Tibial nerve (tissue), 3 donors: ENCODE measurements at regions not wholly inside any gene's neighbourhood (a gene's known extent, or its start where the extent isn't known, plus 50 kb on each side); places are given as distances from the start of the nearest gene placed in this dataset.

Experiments used
- CTCF ChIP-seq, 5 experiments: fragments of 200-600 bp in 3 of 5; fragments of 450-650 bp in 2 of 5; sonication (generic) in 3 of 5; IDR thresholded peaks; one replicate each; pipeline ENCODE4 v1.5.1; 2016 to 2019; ENCODE audit warnings: antibody characterized with exemption in 5 of 5, mild to moderate bottlenecking in 3 of 5, moderate library complexity in 2 of 5
- POLR2A ChIP-seq, 2 donors: fragments of 450-650 bp; IDR thresholded peaks; one replicate each; pipeline ENCODE4 v1.6.1; 2017; ENCODE audit warnings: antibody characterized with exemption in 2 of 2, mild to moderate bottlenecking in 2 of 2, moderate library complexity in 2 of 2

GRCh38 chr4:4662230-4662629 lies 120.4 kb upstream of the STX18 start:
- TF ChIP-seq CTCF (IDR thresholded peaks at IDR 0.05) (no peak), POLR2A (IDR thresholded peaks at IDR 0.05) (no peak)
